HCT116 (cell line): ENCODE measurements at regions not wholly inside any gene's neighbourhood (a gene's known extent, or its start where the extent isn't known, plus 50 kb on each side); places are given as distances from the start of the nearest gene placed in this dataset.

Source experiments
- ATAC-seq: fragments of 200-7000 bp; cut with Tn5 transposase; 2 replicates; pipeline ENCODE4 v1.9.1; 2020; ENCODE audit warnings: mild to moderate bottlenecking, moderate library complexity
- BruUV-seq: library from RNA; stranded (reverse); fragments of 400-500 nt; replicated peaks from 2 replicates; lab custom pipeline; 2021; lab: Mats Ljungman, UMichigan
- CTCF ChIA-PET: fragments of 300-600 bp; sonication (Branson Sonifier 250); formaldehyde crosslinking; loops from one replicate; lab custom pipeline; 2021; ENCODE audit warnings: antibody characterized with exemption; lab: Charles Lee
- POLR2A ChIA-PET: fragments of 300-600, 350-600 bp; sonication (Branson Sonifier 250); formaldehyde crosslinking; loops from one replicate; lab custom pipeline; 2021; ENCODE audit warnings: antibody characterized with exemption; lab: Charles Lee
- RAD21 ChIA-PET, 2 experiments: fragments of 300-600 bp; sonication (Branson Sonifier 250); formaldehyde crosslinking; loops; one replicate each; lab custom pipeline; 2023; ENCODE audit warnings: low total read pairs in 2 of 2; ENCODE audit not compliant: uncharacterized antibody in 2 of 2, unreplicated experiment in 2 of 2, low non-redundant PET in 1 of 2; lab: Charles Lee
- DNase-seq: peaks from one replicate; pipeline ENCODE4 v3.0.0-alpha.2; 2010; ENCODE audit warnings: low read depth, low spot score
- H2AFZ ChIP-seq: fragments of 200-600 bp; shearing (Covaris generic), sonication (generic); 2 replicates; pipeline ENCODE4 v1.6.1; 2017; ENCODE audit warnings: low read depth, mixed run types, mixed read lengths, antibody characterized with exemption, low read length; ENCODE audit not compliant: poor library complexity, severe bottlenecking
- H3K27ac ChIP-seq: 2 replicates; pipeline ENCODE4 v1.5.1; 2012; ENCODE audit warnings: low read depth, low read length
- H3K27me3 ChIP-seq: fragments of 200-600 bp; sonication (generic); 2 replicates; pipeline ENCODE4 v1.6.1; 2016; ENCODE audit warnings: mixed run types, low read length, mixed read lengths; ENCODE audit not compliant: insufficient read depth
- H3K36me3 ChIP-seq, 2 experiments: fragments of 200-500 bp in 1 of 2; fragments of 200-600 bp in 1 of 2; sonication (Bioruptor generic) in 1 of 2; sonication (generic) in 1 of 2; 2 replicates each; pipeline versions ENCODE4 v1.5.1 to v1.6.1; 2014 to 2016; ENCODE audit warnings: low read length in 2 of 2, inconsistent platforms in 1 of 2, mixed read lengths in 1 of 2, mixed run types in 1 of 2; ENCODE audit not compliant: insufficient read depth in 2 of 2, control insufficient read depth in 1 of 2
- H3K4me1 ChIP-seq, 2 experiments: fragments of 200-600 bp in 1 of 2; sonication (generic) in 1 of 2; 2 replicates each; pipeline versions ENCODE4 v1.5.1 to v1.6.1; 2012 to 2017; ENCODE audit warnings: low read length in 2 of 2, inconsistent platforms in 1 of 2, mild to moderate bottlenecking in 1 of 2, mixed read lengths in 1 of 2, mixed run types in 1 of 2, moderate library complexity in 1 of 2; ENCODE audit not compliant: insufficient read depth in 2 of 2, control insufficient read depth in 1 of 2
- H3K4me2 ChIP-seq: fragments of 200-600 bp; sonication (generic); 2 replicates; pipeline ENCODE4 v1.6.1; 2017; ENCODE audit warnings: mixed run types, low read length, mixed read lengths
- H3K4me3 ChIP-seq, 2 experiments: fragments of 200-600 bp in 1 of 2; sonication (generic) in 1 of 2; replicated peaks in 1 of 2; 2 replicates each; pipeline ENCODE4 v1.5.1; 2011 to 2016; ENCODE audit warnings: low read length in 2 of 2, control low read depth in 1 of 2, low read depth in 1 of 2, mild to moderate bottlenecking in 1 of 2, mixed read lengths in 1 of 2, mixed run types in 1 of 2
- H3K79me2 ChIP-seq: fragments of 200-600 bp; sonication (generic); 2 replicates; pipeline ENCODE4 v1.6.1; 2017; ENCODE audit warnings: mild to moderate bottlenecking, mixed run types, low read length, moderate library complexity, mixed read lengths; ENCODE audit not compliant: insufficient read depth
- H3K9ac ChIP-seq: fragments of 200-600 bp; sonication (generic); 2 replicates; pipeline ENCODE4 v1.6.1; 2016; ENCODE audit warnings: low read length, mixed read lengths
- H3K9me2 ChIP-seq: fragments of 200-600 bp; sonication (generic), shearing (Covaris generic); 2 replicates; pipeline ENCODE4 v1.6.1; 2017; ENCODE audit warnings: mixed run types, mild to moderate bottlenecking, moderate library complexity; ENCODE audit not compliant: insufficient read depth
- H3K9me3 ChIP-seq, 2 experiments: fragments of 200-500 bp in 1 of 2; fragments of 200-600 bp in 1 of 2; sonication (Bioruptor generic) in 1 of 2; sonication (generic) in 1 of 2; 2 replicates each; pipeline ENCODE4 v1.6.1; 2014 to 2017; ENCODE audit warnings: low read length in 2 of 2, mixed read lengths in 2 of 2, inconsistent platforms in 1 of 2, low read depth in 1 of 2, mild to moderate bottlenecking in 1 of 2, mixed run types in 1 of 2, moderate library complexity in 1 of 2; ENCODE audit not compliant: control insufficient read depth in 1 of 2, insufficient read depth in 1 of 2
- H4K20me1 ChIP-seq: fragments of 200-600 bp; sonication (generic), shearing (Covaris generic); 2 replicates; pipeline ENCODE4 v1.6.1; 2017; ENCODE audit warnings: mixed run types, mild to moderate bottlenecking, moderate library complexity; ENCODE audit not compliant: insufficient read depth
- RAD21 ChIP-seq: IDR thresholded peaks from 2 replicates; pipeline ENCODE4 v1.6.1; 2012; ENCODE audit warnings: low read depth, mild to moderate bottlenecking
- YY1 ChIP-seq: IDR thresholded peaks from 2 replicates; pipeline ENCODE4 v1.6.1; 2011; ENCODE audit warnings: low read length, low read depth, moderate library complexity, mild to moderate bottlenecking; ENCODE audit not compliant: insufficient replicate concordance; ENCODE audit errors: extremely low read depth
- ZBTB33 ChIP-seq: IDR thresholded peaks from 2 replicates; pipeline ENCODE4 v1.6.1; 2011; ENCODE audit warnings: mild to moderate bottlenecking, low read length, moderate library complexity; ENCODE audit not compliant: insufficient replicate concordance; ENCODE audit errors: extremely low read depth
- intact Hi-C: fragments of 100-400 bp; cut with micrococcal nuclease; formaldehyde crosslinking; loops from 2 replicates; pipeline ENCODE4 v1.10.0; 2022
- TF ChIP-seq, protein P1 (sequence below), 3 experiments: fragments of 200-600 bp in 1 of 3; sonication (generic) in 1 of 3; IDR thresholded peaks in 2 of 3; conservative IDR thresholded peaks in 1 of 3; 2 replicates each; pipeline ENCODE4 v1.5.1; 2012 to 2017; ENCODE audit warnings: low read depth in 2 of 3, low read length in 2 of 3, antibody characterized with exemption in 1 of 3, borderline replicate concordance in 1 of 3, control low read depth in 1 of 3, mild to moderate bottlenecking in 1 of 3, mixed read lengths in 1 of 3, mixed run types in 1 of 3, moderate library complexity in 1 of 3; ENCODE audit not compliant: insufficient read depth in 1 of 3

GRCh38 chrX:121579016-121579760 lies 531.8 kb downstream of the GLUD2 start:
- Histone ChIP-seq H4K20me1 (no peaks in the 10 kb centered on the region), H3K79me2 (no peaks in the 10 kb centered on the region)

More at GRCh38 chrX:121579016-121579760, 531.8 kb downstream of the GLUD2 start:
- no peak overlapping the region for H3K4me2 ChIP-seq
- DNase-seq: peak; percentile 15
- H3K27me3 ChIP-seq: no peaks in the 10 kb centered on the region
- no peaks in the 10 kb centered on the region for H3K9me3 ChIP-seq
- no peak overlapping the region for H3K4me3 ChIP-seq
- RAD21 ChIA-PET: no interaction called here
- H2AFZ ChIP-seq: no peak overlapping the region
- H3K4me1 ChIP-seq: no peaks in the 10 kb centered on the region
- no peak overlapping the region for H3K9ac ChIP-seq
- H3K27ac ChIP-seq: no peak overlapping the region
- POLR2A ChIA-PET: no interaction called here
- no peaks in the 10 kb centered on the region for H3K36me3 ChIP-seq
- CTCF ChIA-PET: no interaction called here
- intact Hi-C loops: loop anchor here (1.0 to 5.0 kb wide), 3 partner anchors 257 to 788 kb away; no protein-coding TSS in a partner anchor
- H3K9me2 ChIP-seq: no peaks in the 10 kb centered on the region
- TF ChIP-seq, protein P1, sequence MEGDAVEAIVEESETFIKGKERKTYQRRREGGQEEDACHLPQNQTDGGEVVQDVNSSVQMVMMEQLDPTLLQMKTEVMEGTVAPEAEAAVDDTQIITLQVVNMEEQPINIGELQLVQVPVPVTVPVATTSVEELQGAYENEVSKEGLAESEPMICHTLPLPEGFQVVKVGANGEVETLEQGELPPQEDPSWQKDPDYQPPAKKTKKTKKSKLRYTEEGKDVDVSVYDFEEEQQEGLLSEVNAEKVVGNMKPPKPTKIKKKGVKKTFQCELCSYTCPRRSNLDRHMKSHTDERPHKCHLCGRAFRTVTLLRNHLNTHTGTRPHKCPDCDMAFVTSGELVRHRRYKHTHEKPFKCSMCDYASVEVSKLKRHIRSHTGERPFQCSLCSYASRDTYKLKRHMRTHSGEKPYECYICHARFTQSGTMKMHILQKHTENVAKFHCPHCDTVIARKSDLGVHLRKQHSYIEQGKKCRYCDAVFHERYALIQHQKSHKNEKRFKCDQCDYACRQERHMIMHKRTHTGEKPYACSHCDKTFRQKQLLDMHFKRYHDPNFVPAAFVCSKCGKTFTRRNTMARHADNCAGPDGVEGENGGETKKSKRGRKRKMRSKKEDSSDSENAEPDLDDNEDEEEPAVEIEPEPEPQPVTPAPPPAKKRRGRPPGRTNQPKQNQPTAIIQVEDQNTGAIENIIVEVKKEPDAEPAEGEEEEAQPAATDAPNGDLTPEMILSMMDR (IDR thresholded peaks at IDR 0.05 in 2 of 3, conservative IDR thresholded peaks at IDR 0.05 in 1 of 3; ENCODE audit: borderline replicate concordance in 1 of 3, insufficient read depth in 1 of 3, low read depth in 2 of 3, low read length in 2 of 3): peak; percentile 32 to 58 (median 39); a peak in 5 of 6 replicates
- TF ChIP-seq YY1: no peak
- peak; percentile 58 for TF ChIP-seq RAD21
- TF ChIP-seq ZBTB33: no peak
- TF ChIP-seq, all 23 proteins: peak for 2
- no TSS peak for BruUV-seq
- ATAC-seq: peak; percentile 63
